ENCODE measurements at regions not wholly inside any gene's neighbourhood (a gene's known extent, or its start where the extent isn't known, plus 50 kb on each side); places are given as distances from the start of the nearest gene placed in this dataset.

- Histone ChIP-seq H3K4me1 (replicated peaks in 1 of 2) (no peaks in the 10 kb centered on the region), H3K27ac (no peak overlapping the region), H3K27me3 (no peaks in the 10 kb centered on the region), H3K4me3 (no peak overlapping the region), H3K36me3 (replicated peaks in 1 of 2) (no peaks in the 10 kb centered on the region), H3K9me3 (replicated peaks in 1 of 3) (no peaks in the 10 kb centered on the region)
- 71 to 95% (median 84%) methylated on average over 2 of the region's 2 CpGs for WGBS, 4 donors
- DNase-seq = no peak
- intact Hi-C loops (cut with DNase I) = no loop called here
- TF ChIP-seq CTCF (IDR thresholded peaks at IDR 0.05) = no peak
- TF ChIP-seq POLR2A (IDR thresholded peaks at IDR 0.05) = no peak
These were observed 50.5 kb upstream of the ZNF438 start for GRCh38 chr10:31081937-31082840.

GRCh38 chr10:31083765-31084184 lies 52.1 kb upstream of the ZNF438 start:
- no peak overlapping the region for H3K27ac ChIP-seq
- TF ChIP-seq CTCF (IDR thresholded peaks at IDR 0.05) (peak in 5 of 6 experiments; percentile 36 to 56 (median 49)), POLR2A (IDR thresholded peaks at IDR 0.05) (no peak)
- H3K36me3 ChIP-seq (replicated peaks in 1 of 2) = no peaks in the 10 kb centered on the region
- no peaks in the 10 kb centered on the region for H3K9me3 ChIP-seq (replicated peaks in 1 of 3)
- DNase-seq = peak; percentile 32 to 73 (median 57)
- H3K4me1 ChIP-seq (replicated peaks in 1 of 2) = no peaks in the 10 kb centered on the region
- intact Hi-C loops (cut with DNase I) = no loop called here
- no peaks in the 10 kb centered on the region for H3K27me3 ChIP-seq
- no peak overlapping the region for H3K4me3 ChIP-seq
- 44 to 60% (median 51%) methylated on average over 5 to 6 of the region's 6 CpGs for WGBS, 4 donors

GRCh38 chr10:31087011-31087410 lies 55.3 kb upstream of the ZNF438 start:
- no peak for DNase-seq
- H3K36me3 ChIP-seq (replicated peaks in 1 of 2) = no peaks in the 10 kb centered on the region
- no peak for TF ChIP-seq CTCF (IDR thresholded peaks at IDR 0.05)
- TF ChIP-seq POLR2A (IDR thresholded peaks at IDR 0.05) = no peak
- intact Hi-C loops (cut with DNase I) = no loop called here
- H3K9me3 ChIP-seq (replicated peaks in 1 of 3) = no peaks in the 10 kb centered on the region
- H3K4me1 ChIP-seq (replicated peaks in 1 of 2) = no peaks in the 10 kb centered on the region
- WGBS, 4 donors = 71 to 88% (median 82%) methylated on average over 3 of the region's 3 CpGs
- no peak overlapping the region for H3K27ac ChIP-seq
- H3K27me3 ChIP-seq = no peaks in the 10 kb centered on the region
- no peak overlapping the region for H3K4me3 ChIP-seq

GRCh38 chr10:31087851-31088250 lies 56.2 kb upstream of the ZNF438 start:
- Histone ChIP-seq H3K4me3 (no peak overlapping the region), H3K9me3 (replicated peaks in 1 of 3) (no peaks in the 10 kb centered on the region), H3K4me1 (replicated peaks in 1 of 2) (no peaks in the 10 kb centered on the region), H3K36me3 (replicated peaks in 1 of 2) (no peaks in the 10 kb centered on the region), H3K27me3 (no peaks in the 10 kb centered on the region), H3K27ac (no peak overlapping the region)
- TF ChIP-seq POLR2A (IDR thresholded peaks at IDR 0.05) = no peak
- no peak for TF ChIP-seq CTCF (IDR thresholded peaks at IDR 0.05)
- WGBS, 4 donors = 77 to 87% (median 81%) methylated on average over 1 of the region's 1 CpG
- intact Hi-C loops (cut with DNase I) = no loop called here
- no peak for DNase-seq

Data from adrenal gland (tissue), 9 donors.